MM.1S (cell line): ENCODE measurements at regions not wholly inside any gene's neighbourhood (a gene's known extent, or its start where the extent isn't known, plus 50 kb on each side); places are given as distances from the start of the nearest gene placed in this dataset.

Experiments
- DNase-seq: peaks from one replicate; pipeline ENCODE4 v3.0.0-alpha.2; 2015
- H2AFZ ChIP-seq: fragments of 300-600 bp; sonication (generic); 2 replicates; pipeline ENCODE4 v1.6.0; 2016; ENCODE audit warnings: antibody characterized with exemption, low read length
- H3F3A ChIP-seq: fragments of 300-600 bp; sonication (generic); 2 replicates; pipeline ENCODE4 v1.6.1; 2016; ENCODE audit warnings: mild to moderate bottlenecking, antibody characterized with exemption, low read length, moderate library complexity, mixed read lengths; ENCODE audit not compliant: insufficient read depth
- H3K27ac ChIP-seq: fragments of 300-600 bp; sonication (generic); 2 replicates; pipeline ENCODE4 v1.5.1; 2016; ENCODE audit warnings: mild to moderate bottlenecking, low read length
- H3K27me3 ChIP-seq: fragments of 300-600 bp; sonication (generic); replicated peaks from 2 replicates; pipeline ENCODE4 v1.6.0; 2016; ENCODE audit warnings: low read length; ENCODE audit not compliant: insufficient read depth
- H3K36me3 ChIP-seq: fragments of 300-600 bp; sonication (generic); replicated peaks from 2 replicates; pipeline ENCODE4 v1.6.1; 2016; ENCODE audit warnings: mild to moderate bottlenecking, low read length, mixed read lengths; ENCODE audit not compliant: insufficient read depth
- H3K4me1 ChIP-seq: fragments of 300-600 bp; sonication (generic); 2 replicates; pipeline ENCODE4 v1.6.1; 2016; ENCODE audit warnings: low read length, mixed read lengths
- H3K4me2 ChIP-seq: fragments of 300-600 bp; sonication (generic); 2 replicates; pipeline ENCODE4 v1.6.0; 2016; ENCODE audit warnings: low read depth, low read length
- H3K4me3 ChIP-seq: fragments of 300-600 bp; sonication (generic); 2 replicates; pipeline ENCODE4 v1.5.1; 2016; ENCODE audit warnings: low read length, mixed read lengths
- H3K79me2 ChIP-seq: fragments of 300-600 bp; sonication (generic); 2 replicates; pipeline ENCODE4 v1.6.1; 2016; ENCODE audit warnings: mixed run types, low read length, mixed read lengths
- H3K9ac ChIP-seq: fragments of 300-600 bp; sonication (generic); 2 replicates; pipeline ENCODE4 v1.6.1; 2016; ENCODE audit warnings: low read length, mixed read lengths
- H3K9me2 ChIP-seq: fragments of 300-600 bp; sonication (generic); replicated peaks from 2 replicates; pipeline ENCODE4 v1.6.1; 2016; ENCODE audit warnings: mild to moderate bottlenecking, low read length, mixed read lengths; ENCODE audit not compliant: insufficient read depth
- H3K9me3 ChIP-seq: fragments of 300-600 bp; sonication (generic); replicated peaks from 2 replicates; pipeline ENCODE4 v1.6.1; 2016; ENCODE audit warnings: mild to moderate bottlenecking, low read length, mixed read lengths; ENCODE audit not compliant: insufficient read depth
- H4K20me1 ChIP-seq: fragments of 300-600 bp; sonication (generic); 2 replicates; pipeline ENCODE4 v1.6.1; 2016; ENCODE audit warnings: mild to moderate bottlenecking, low read length, moderate library complexity, mixed read lengths; ENCODE audit not compliant: insufficient read depth
- CTCF ChIP-seq: fragments of 300-600 bp; sonication (generic); IDR thresholded peaks from 2 replicates; pipeline ENCODE4 v1.5.1; 2016; ENCODE audit warnings: antibody characterized with exemption, low read length, mixed read lengths
- EZH2 ChIP-seq: fragments of 300-600 bp; sonication (generic); optimal IDR thresholded peaks from 2 replicates; pipeline ENCODE3; 2017; ENCODE audit warnings: low read depth, mild to moderate bottlenecking, antibody characterized with exemption, low read length, mixed read lengths
- EZH2phosphoT487 ChIP-seq: fragments of 300-600 bp; sonication (generic); IDR thresholded peaks from 2 replicates; pipeline ENCODE4 v1.6.1; 2018; ENCODE audit warnings: antibody characterized with exemption, low read length

GRCh38 chr5:126020770-126021169, 402.4 kb upstream of the GRAMD2B start:
- no peaks in the 10 kb centered on the region for H3K9me2 ChIP-seq
- no peaks in the 10 kb centered on the region for H4K20me1 ChIP-seq
- no peak overlapping the region for H3K27ac ChIP-seq
- no peak overlapping the region for H3K4me3 ChIP-seq
- no peak overlapping the region for H3K4me2 ChIP-seq
- peaks cover 1% of the 10 kb centered on the region; the same call in 1 of the 2 replicates for H3K4me1 ChIP-seq
- no peaks in the 10 kb centered on the region for H3K9me3 ChIP-seq
- no peak overlapping the region for H2AFZ ChIP-seq
- H3K79me2 ChIP-seq: no peaks in the 10 kb centered on the region
- TF ChIP-seq EZH2: no peak
- TF ChIP-seq CTCF: no peak
- no peaks in the 10 kb centered on the region for H3F3A ChIP-seq
- no peaks in the 10 kb centered on the region for H3K27me3 ChIP-seq
- DNase-seq: no peak
- no peaks in the 10 kb centered on the region for H3K36me3 ChIP-seq
- H3K9ac ChIP-seq: no peak overlapping the region

GRCh38 chr5:126023994-126024441, 399.2 kb upstream of the GRAMD2B start:
- TF ChIP-seq CTCF: no peak
- TF ChIP-seq EZH2phosphoT487: no peak
- TF ChIP-seq EZH2: no peak
- no peaks in the 10 kb centered on the region for H3K9me3 ChIP-seq
- H3F3A ChIP-seq: no peaks in the 10 kb centered on the region
- no peaks in the 10 kb centered on the region for H3K9me2 ChIP-seq
- no peaks in the 10 kb centered on the region for H3K79me2 ChIP-seq
- H2AFZ ChIP-seq: no peak overlapping the region
- no peaks in the 10 kb centered on the region for H4K20me1 ChIP-seq
- no peak overlapping the region for H3K4me3 ChIP-seq
- no peaks in the 10 kb centered on the region for H3K4me1 ChIP-seq
- no peak overlapping the region for H3K9ac ChIP-seq
- H3K36me3 ChIP-seq: no peaks in the 10 kb centered on the region
- H3K27me3 ChIP-seq: no peaks in the 10 kb centered on the region
- no peak for DNase-seq
- H3K4me2 ChIP-seq: no peak overlapping the region
- H3K27ac ChIP-seq: no peak overlapping the region

GRCh38 chr5:126027149-126027548, 396.1 kb upstream of the GRAMD2B start:
- no peak overlapping the region for H3K4me2 ChIP-seq
- no peaks in the 10 kb centered on the region for H3F3A ChIP-seq
- H4K20me1 ChIP-seq: no peaks in the 10 kb centered on the region
- TF ChIP-seq EZH2 (no peak), EZH2phosphoT487 (no peak), CTCF (no peak)
- no peak overlapping the region for H2AFZ ChIP-seq
- H3K9ac ChIP-seq: no peak overlapping the region
- no peaks in the 10 kb centered on the region for H3K4me1 ChIP-seq
- H3K27ac ChIP-seq: no peak overlapping the region
- H3K36me3 ChIP-seq: no peaks in the 10 kb centered on the region
- no peaks in the 10 kb centered on the region for H3K9me2 ChIP-seq
- no peaks in the 10 kb centered on the region for H3K79me2 ChIP-seq
- DNase-seq: no peak
- no peak overlapping the region for H3K4me3 ChIP-seq
- H3K27me3 ChIP-seq: no peaks in the 10 kb centered on the region
- no peaks in the 10 kb centered on the region for H3K9me3 ChIP-seq

- no peaks in the 10 kb centered on the region for H4K20me1 ChIP-seq
- H3K36me3 ChIP-seq: no peaks in the 10 kb centered on the region
- TF ChIP-seq EZH2: no peak
- no peak for TF ChIP-seq CTCF
- TF ChIP-seq EZH2phosphoT487: no peak
- no peaks in the 10 kb centered on the region for H3K9me2 ChIP-seq
- H3K27me3 ChIP-seq: no peaks in the 10 kb centered on the region
- no peak overlapping the region for H3K4me2 ChIP-seq
- no peaks in the 10 kb centered on the region for H3K9me3 ChIP-seq
- H3K4me3 ChIP-seq: no peak overlapping the region
- no peak overlapping the region for H3K27ac ChIP-seq
- no peaks in the 10 kb centered on the region for H3K79me2 ChIP-seq
- no peak for DNase-seq
- no peaks in the 10 kb centered on the region for H3F3A ChIP-seq
- no peak overlapping the region for H3K9ac ChIP-seq
- no peaks in the 10 kb centered on the region for H3K4me1 ChIP-seq
- no peak overlapping the region for H2AFZ ChIP-seq
Measured at GRCh38 chr5:126027652-126028051, 395.6 kb upstream of the GRAMD2B start.
